ENCODE measurements at regions not wholly inside any gene's neighbourhood (a gene's known extent, or its start where the extent isn't known, plus 50 kb on each side); places are given as distances from the start of the nearest gene placed in this dataset.

DNA sequence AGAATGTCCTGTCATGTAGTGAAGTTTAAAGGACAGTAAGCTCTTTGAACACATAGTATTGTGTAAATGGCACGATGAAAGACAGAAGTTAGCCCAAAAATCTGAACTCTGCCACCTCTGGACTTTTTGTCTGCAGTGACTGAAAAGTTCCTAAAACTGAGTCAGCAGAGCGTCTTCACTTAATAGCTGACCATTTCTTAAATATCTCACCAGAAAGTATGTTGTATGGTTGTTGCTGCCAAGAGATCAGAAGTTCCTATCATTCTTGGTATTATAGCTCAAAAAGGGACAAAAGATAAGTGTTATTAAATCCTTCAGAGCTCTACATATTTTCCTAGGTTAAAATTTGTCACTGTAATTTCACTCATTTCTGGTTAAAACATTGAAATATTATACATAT lies 1003.0 kb downstream of the TTLL7 start:
- in situ Hi-C loops (cut with HindIII; ENCODE audit: low sequenced_read_pairs), result no loop called here
- H3K4me3 ChIP-seq (ENCODE audit: low read depth, low read length), result no peak overlapping the region
- TF ChIP-seq, protein P1, sequence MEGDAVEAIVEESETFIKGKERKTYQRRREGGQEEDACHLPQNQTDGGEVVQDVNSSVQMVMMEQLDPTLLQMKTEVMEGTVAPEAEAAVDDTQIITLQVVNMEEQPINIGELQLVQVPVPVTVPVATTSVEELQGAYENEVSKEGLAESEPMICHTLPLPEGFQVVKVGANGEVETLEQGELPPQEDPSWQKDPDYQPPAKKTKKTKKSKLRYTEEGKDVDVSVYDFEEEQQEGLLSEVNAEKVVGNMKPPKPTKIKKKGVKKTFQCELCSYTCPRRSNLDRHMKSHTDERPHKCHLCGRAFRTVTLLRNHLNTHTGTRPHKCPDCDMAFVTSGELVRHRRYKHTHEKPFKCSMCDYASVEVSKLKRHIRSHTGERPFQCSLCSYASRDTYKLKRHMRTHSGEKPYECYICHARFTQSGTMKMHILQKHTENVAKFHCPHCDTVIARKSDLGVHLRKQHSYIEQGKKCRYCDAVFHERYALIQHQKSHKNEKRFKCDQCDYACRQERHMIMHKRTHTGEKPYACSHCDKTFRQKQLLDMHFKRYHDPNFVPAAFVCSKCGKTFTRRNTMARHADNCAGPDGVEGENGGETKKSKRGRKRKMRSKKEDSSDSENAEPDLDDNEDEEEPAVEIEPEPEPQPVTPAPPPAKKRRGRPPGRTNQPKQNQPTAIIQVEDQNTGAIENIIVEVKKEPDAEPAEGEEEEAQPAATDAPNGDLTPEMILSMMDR (IDR thresholded peaks at IDR 0.05; ENCODE audit: low read depth, low read length), result no peak
- no peak for DNase-seq (ENCODE audit: low read depth, low spot score)

DNA sequence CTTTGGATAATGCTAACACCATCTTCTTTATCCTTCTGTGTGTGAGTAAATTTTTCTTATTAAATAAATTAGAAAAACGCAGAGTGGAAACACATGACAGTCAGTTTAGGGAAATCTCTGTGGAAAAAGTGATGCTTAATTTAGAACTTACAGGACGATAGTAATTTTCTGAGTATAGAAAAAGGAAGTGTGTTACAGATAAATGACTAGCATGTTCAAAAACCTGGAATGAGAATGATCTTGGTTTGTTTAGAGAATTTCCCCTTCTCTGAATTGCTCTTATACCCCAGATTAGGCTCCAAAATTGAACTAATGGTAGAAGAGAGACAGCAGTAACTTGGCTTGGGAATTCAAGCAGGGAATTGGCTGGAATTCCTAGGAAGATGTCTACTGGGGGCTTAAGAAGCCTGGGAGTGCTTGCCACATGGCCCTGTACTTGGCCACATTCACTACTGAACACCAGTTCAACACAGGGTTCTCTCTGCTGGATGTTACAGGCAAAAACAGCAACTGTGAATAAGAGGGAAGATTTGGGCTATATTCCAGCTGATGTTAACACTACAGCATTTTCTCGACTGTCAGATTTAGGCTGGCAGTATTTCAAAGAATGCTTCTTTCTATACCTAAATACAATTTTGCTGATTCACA lies 1004.2 kb downstream of the TTLL7 start:
- no peak for DNase-seq (ENCODE audit: low read depth, low spot score)
- TF ChIP-seq, protein P1 (IDR thresholded peaks at IDR 0.05; ENCODE audit: low read depth, low read length), result no peak
- in situ Hi-C loops (cut with HindIII; ENCODE audit: low sequenced_read_pairs), result no loop called here
- no peak overlapping the region for H3K4me3 ChIP-seq (ENCODE audit: low read depth, low read length)

DNA sequence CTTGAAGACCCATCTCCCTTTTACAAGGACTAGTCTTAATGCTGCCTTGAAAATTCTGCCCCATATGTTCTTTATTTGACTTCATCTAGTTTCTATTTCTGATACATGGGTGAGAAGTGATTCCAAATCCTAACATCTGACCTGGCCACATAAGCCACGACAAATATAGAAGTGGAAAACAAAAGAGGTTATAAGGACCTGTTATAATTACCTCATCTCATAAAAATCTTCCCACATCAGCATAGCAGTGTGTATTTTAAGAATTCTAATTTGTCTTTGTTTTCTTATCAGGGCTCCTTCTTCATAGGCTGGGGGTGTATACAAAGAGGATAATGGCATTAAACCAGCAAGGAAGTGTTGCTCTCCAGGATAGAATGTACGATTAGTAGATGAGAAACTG lies 1007.4 kb downstream of the TTLL7 start:
- H3K4me3 ChIP-seq (ENCODE audit: low read depth, low read length), result no peak overlapping the region
- in situ Hi-C loops (cut with HindIII; ENCODE audit: low sequenced_read_pairs), result no loop called here
- TF ChIP-seq, protein P1 (IDR thresholded peaks at IDR 0.05; ENCODE audit: low read depth, low read length), result no peak
- no peak for DNase-seq (ENCODE audit: low read depth, low spot score)

DNA sequence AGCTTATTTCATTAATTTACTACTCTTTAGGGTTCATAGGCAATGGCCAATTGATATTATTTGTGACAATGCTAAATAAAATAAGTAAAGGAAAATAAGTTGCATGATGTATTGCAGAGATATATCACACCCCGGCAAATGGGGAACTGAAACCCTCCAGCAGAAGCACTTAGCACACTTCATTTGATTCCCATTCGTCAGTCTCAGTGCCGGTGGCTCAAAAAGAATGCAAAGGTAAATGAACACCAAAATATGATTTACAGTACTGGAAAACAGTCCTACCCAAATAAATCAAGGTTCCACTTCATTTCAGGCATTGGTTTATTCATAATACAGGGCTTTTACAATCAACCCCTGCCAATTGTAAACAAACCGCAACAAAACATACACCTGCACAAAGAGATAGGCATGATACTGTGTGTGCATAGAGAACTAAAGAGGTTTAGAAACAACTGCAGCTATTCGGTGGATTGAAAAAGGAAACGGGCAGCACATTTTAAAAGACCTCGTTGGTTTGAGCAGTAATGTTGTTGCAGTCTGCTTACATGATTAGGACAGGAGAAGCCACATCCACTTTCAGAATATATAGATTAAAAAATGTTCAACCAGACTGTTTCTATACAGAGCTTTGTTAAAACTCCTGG lies 1019.2 kb downstream of the TTLL7 start:
- no peak overlapping the region for H3K4me3 ChIP-seq (ENCODE audit: low read depth, low read length)
- DNase-seq (ENCODE audit: low read depth, low spot score), result no peak
- TF ChIP-seq, protein P1 (IDR thresholded peaks at IDR 0.05; ENCODE audit: low read depth, low read length), result no peak
- in situ Hi-C loops (cut with HindIII; ENCODE audit: low sequenced_read_pairs), result no loop called here

DNA sequence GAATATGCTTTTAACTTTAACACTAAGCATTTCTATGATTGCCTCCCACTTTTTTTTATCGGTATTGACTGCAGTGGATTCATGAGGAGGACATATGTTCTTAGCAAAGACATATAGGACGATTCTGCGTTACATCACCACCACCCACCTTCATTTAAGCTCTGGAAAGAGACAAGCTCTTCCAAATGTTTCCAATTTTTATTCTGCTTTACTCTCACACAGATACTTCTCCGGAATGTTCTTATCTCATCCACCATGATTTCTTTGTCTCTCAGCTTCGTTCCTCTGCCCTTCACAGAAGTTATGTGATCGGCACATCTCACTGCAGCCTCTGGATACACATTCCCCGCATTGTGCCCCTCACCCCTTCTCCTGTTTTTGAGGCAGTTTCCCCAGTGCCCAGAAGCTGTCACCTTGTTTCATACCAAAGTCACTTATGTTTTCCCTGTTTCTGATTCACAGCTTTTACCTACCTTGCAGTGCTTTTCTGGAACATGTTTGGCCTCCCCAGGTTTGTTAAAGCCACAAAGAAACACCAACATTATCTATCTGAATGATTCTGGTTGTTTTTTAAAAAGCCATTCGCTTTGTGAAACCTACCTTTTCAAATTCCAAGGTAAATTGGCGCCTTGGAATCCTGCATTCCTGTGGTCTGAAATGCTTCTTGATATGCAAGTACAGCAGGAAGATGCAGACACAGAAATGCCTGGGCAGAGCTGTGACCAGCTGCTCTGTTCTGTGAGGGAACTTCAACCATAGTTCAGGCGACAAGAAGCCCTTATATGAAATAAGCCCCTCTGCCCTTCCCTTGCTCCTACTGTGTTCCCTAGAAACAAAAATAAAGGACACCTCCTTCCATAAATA lies 1020.2 kb downstream of the TTLL7 start:
- no peak for DNase-seq (ENCODE audit: low read depth, low spot score)
- in situ Hi-C loops (cut with HindIII; ENCODE audit: low sequenced_read_pairs), result no loop called here
- TF ChIP-seq, protein P1 (IDR thresholded peaks at IDR 0.05; ENCODE audit: low read depth, low read length), result no peak
- no peak overlapping the region for H3K4me3 ChIP-seq (ENCODE audit: low read depth, low read length)

DNA sequence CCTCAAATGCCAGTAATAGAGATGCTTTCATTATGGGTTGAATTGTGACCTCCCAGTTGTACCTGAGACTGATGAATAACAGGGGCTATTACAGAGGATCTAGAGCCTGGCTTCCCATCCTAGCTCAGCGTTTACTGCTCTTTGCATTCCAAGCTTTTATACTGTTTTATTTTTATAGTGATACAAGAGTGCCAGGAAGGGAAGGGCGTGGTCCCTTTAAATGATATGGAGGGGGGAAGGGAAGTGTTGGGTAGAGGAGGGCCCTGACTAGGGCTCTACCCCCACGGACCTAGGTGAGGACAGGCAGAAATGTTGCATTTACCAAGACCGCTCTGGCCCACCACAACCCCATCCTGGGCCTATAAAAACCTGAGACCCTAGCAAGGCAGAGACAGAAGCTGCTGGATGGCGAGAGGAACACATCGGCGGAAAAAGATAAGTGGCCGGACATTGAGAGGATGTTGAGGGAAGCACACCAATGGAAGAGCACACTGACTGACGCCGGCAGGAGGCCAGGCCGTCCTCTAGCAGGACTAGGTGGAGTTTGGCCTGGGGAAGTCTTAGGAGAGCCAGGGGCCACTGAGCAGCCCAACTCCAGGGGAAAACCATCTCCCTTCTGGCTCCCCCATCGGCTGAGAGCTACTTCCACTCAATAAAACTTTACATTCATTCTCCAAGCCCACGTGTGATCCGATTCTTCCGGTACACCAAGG lies 1025.9 kb downstream of the TTLL7 start:
- TF ChIP-seq, protein P1 (IDR thresholded peaks at IDR 0.05; ENCODE audit: low read depth, low read length), result no peak
- no peak for DNase-seq (ENCODE audit: low read depth, low spot score)
- H3K4me3 ChIP-seq (ENCODE audit: low read depth, low read length), result no peak overlapping the region
- in situ Hi-C loops (cut with HindIII; ENCODE audit: low sequenced_read_pairs), result no loop called here

Measured in astrocyte of the spinal cord (primary cell).